CD14-positive monocyte (primary cell): ENCODE measurements at regions not wholly inside any gene's neighbourhood (a gene's known extent, or its start where the extent isn't known, plus 50 kb on each side); places are given as distances from the start of the nearest gene placed in this dataset.
"Not testable (repeated sequence)": the region's sequence is repeated elsewhere in the genome, so short reads cannot be mapped to it uniquely, and the experiment has no call there.

Experiments
- DNase-seq, 3 donors: peaks; one replicate each; pipeline ENCODE4 v3.0.0-alpha.2; 2011 to 2022
- H2AFZ ChIP-seq: 2 replicates; pipeline ENCODE4 v1.6.0; 2012; ENCODE audit warnings: mild to moderate bottlenecking, low read depth, low read length, inconsistent platforms; ENCODE audit not compliant: insufficient read depth, poor library complexity, severe bottlenecking
- H3K27ac ChIP-seq, 2 donors: 1 replicate in 1 of 2; 2 replicates in 1 of 2; pipeline ENCODE4 v1.5.1; 2012 to 2013; ENCODE audit warnings: low read length in 2 of 2, control low read depth in 1 of 2, inconsistent platforms in 1 of 2, low read depth in 1 of 2, mild to moderate bottlenecking in 1 of 2
- H3K27me3 ChIP-seq, 2 donors: one replicate each; pipeline versions ENCODE4 v1.6.0 to v1.6.1; 2011 to 2013; ENCODE audit warnings: low read length in 2 of 2; ENCODE audit not compliant: control insufficient read depth in 2 of 2, insufficient read depth in 2 of 2
- H3K36me3 ChIP-seq, 2 donors: replicated peaks in 1 of 2; 1 replicate in 1 of 2; 2 replicates in 1 of 2; pipeline versions ENCODE4 v1.5.1 to v1.6.1; 2012 to 2013; ENCODE audit warnings: low read length in 2 of 2, control low read depth in 1 of 2, inconsistent platforms in 1 of 2, mild to moderate bottlenecking in 1 of 2; ENCODE audit not compliant: insufficient read depth in 2 of 2, control insufficient read depth in 1 of 2
- H3K4me1 ChIP-seq, 2 donors: 1 replicate in 1 of 2; 2 replicates in 1 of 2; pipeline versions ENCODE4 v1.5.1 to v1.6.1; 2012 to 2013; ENCODE audit warnings: low read length in 2 of 2, control low read depth in 1 of 2, inconsistent platforms in 1 of 2, mild to moderate bottlenecking in 1 of 2, moderate library complexity in 1 of 2; ENCODE audit not compliant: insufficient read depth in 2 of 2, control insufficient read depth in 1 of 2
- H3K4me2 ChIP-seq: replicated peaks from 2 replicates; pipeline ENCODE3; 2012; ENCODE audit warnings: low read length, moderate library complexity, mild to moderate bottlenecking; ENCODE audit not compliant: poor library complexity, severe bottlenecking; ENCODE audit errors: extremely low read depth
- H3K4me3 ChIP-seq, 3 experiments: fragments of 200-600 bp in 1 of 3; sonication (generic) in 1 of 3; replicated peaks in 1 of 3; 1 replicate in 2 of 3; 2 replicates in 1 of 3; pipeline ENCODE4 v1.5.1; 2011 to 2013; ENCODE audit warnings: low read length in 3 of 3, mild to moderate bottlenecking in 3 of 3, control low read depth in 2 of 3, low read depth in 2 of 3, inconsistent platforms in 1 of 3, moderate library complexity in 1 of 3
- H3K79me2 ChIP-seq: 2 replicates; pipeline ENCODE4 v1.6.0; 2012; ENCODE audit warnings: mild to moderate bottlenecking, control low read depth, inconsistent platforms, low read length, moderate library complexity; ENCODE audit not compliant: insufficient read depth
- H3K9ac ChIP-seq: 2 replicates; pipeline ENCODE4 v1.6.0; 2017; ENCODE audit warnings: low read length, mild to moderate bottlenecking; ENCODE audit not compliant: insufficient read depth, poor library complexity, severe bottlenecking
- H3K9me3 ChIP-seq, 2 donors: replicated peaks in 1 of 2; 1 replicate in 1 of 2; 2 replicates in 1 of 2; pipeline versions ENCODE4 v1.5.1 to v1.6.1; 2012 to 2013; ENCODE audit warnings: low read length in 2 of 2, control low read depth in 1 of 2; ENCODE audit not compliant: control insufficient read depth in 1 of 2, insufficient read depth in 1 of 2
- H4K20me1 ChIP-seq: 2 replicates; pipeline ENCODE4 v1.6.0; 2012; ENCODE audit warnings: mild to moderate bottlenecking, low read length, control low read depth, moderate library complexity; ENCODE audit not compliant: insufficient read depth
- H3K27ac Mint-ChIP-seq, 7 donors: one replicate each; pipeline ENCODE4 v1.8.0; 2020; ENCODE audit warnings: mild to moderate bottlenecking in 7 of 7, mixed read lengths in 7 of 7, moderate library complexity in 6 of 7, inconsistent platforms in 2 of 7
- H3K27me3 Mint-ChIP-seq, 3 donors: one replicate each; pipeline ENCODE4 v1.8.0; 2021 to 2022; ENCODE audit warnings: low read depth in 3 of 3, mild to moderate bottlenecking in 3 of 3, mixed read lengths in 3 of 3, moderate library complexity in 3 of 3, inconsistent platforms in 1 of 3
- H3K36me3 Mint-ChIP-seq, 2 donors: one replicate each; pipeline ENCODE4 v1.8.0; 2020; ENCODE audit warnings: mixed read lengths in 2 of 2, inconsistent platforms in 1 of 2, mild to moderate bottlenecking in 1 of 2
- H3K4me1 Mint-ChIP-seq: one replicate; pipeline ENCODE4 v1.8.0; 2020; ENCODE audit warnings: mild to moderate bottlenecking, mixed read lengths
- H3K4me3 Mint-ChIP-seq, 2 donors: one replicate each; pipeline ENCODE4 v1.8.0; 2020; ENCODE audit warnings: mild to moderate bottlenecking in 2 of 2, mixed read lengths in 2 of 2, moderate library complexity in 1 of 2
- H3K9me3 Mint-ChIP-seq, 7 donors: one replicate each; pipeline ENCODE4 v1.8.0; 2020 to 2022; ENCODE audit warnings: mixed read lengths in 7 of 7, mild to moderate bottlenecking in 6 of 7, moderate library complexity in 6 of 7, inconsistent platforms in 2 of 7
- CTCF ChIP-seq: fragments of 200-600 bp; IDR thresholded peaks from one replicate; pipeline ENCODE4 v1.8.0; 2022; ENCODE audit warnings: antibody characterized with exemption, mild to moderate bottlenecking
- WGBS: methylation state at CpG from one replicate; pipeline ENCODE4 v1.1.5; 2013; ENCODE audit warnings: missing lambda C conversion rate; ENCODE audit not compliant: insufficient coverage; 5-methylcytosine and 5-hydroxymethylcytosine counted together
- intact Hi-C, 2 donors: fragments of 100-400 bp; cut with micrococcal nuclease; formaldehyde crosslinking; loops; one replicate each; pipeline versions ENCODE4 v1.15.0 to v1.15.1; 2023

- WGBS, result no CpG with 5 or more reads among the region's 4 CpGs
- H3K4me2 ChIP-seq, result no peak overlapping the region
- intact Hi-C loops, result no loop called here
- H2AFZ ChIP-seq, result no peak overlapping the region
- peaks cover 0 to 3% (median 2%) of the 10 kb centered on the region in 7 donors for H3K9me3 Mint-ChIP-seq
- DNase-seq, result no peak
- no peaks in the 10 kb centered on the region for H3K36me3 ChIP-seq
- no peaks in the 10 kb centered on the region for H3K36me3 Mint-ChIP-seq
- H3K27me3 ChIP-seq, result no peaks in the 10 kb centered on the region
- H3K9ac ChIP-seq, result no peak overlapping the region
- no peaks in the 10 kb centered on the region for H3K4me1 ChIP-seq
- H3K27ac ChIP-seq, result no peak overlapping the region
- no peak overlapping the region for H3K27ac Mint-ChIP-seq
- H3K4me3 Mint-ChIP-seq, result no peak overlapping the region
- no peak overlapping the region for H3K4me3 ChIP-seq
- no peaks in the 10 kb centered on the region for H3K27me3 Mint-ChIP-seq
- no peaks in the 10 kb centered on the region for H3K4me1 Mint-ChIP-seq
- no peaks in the 10 kb centered on the region for H4K20me1 ChIP-seq
- no peaks in the 10 kb centered on the region for H3K79me2 ChIP-seq
- no peak for TF ChIP-seq CTCF
- no peaks in the 10 kb centered on the region for H3K9me3 ChIP-seq
Observed at GRCh38 chr21:20469361-20469760, 528.8 kb upstream of the NCAM2 start.

- H3K9me3 ChIP-seq, result peaks cover 0 to 3% of the 10 kb centered on the region in 2 donors
- no peaks in the 10 kb centered on the region for H3K4me1 Mint-ChIP-seq
- H3K27me3 ChIP-seq, result no peaks in the 10 kb centered on the region
- H3K4me1 ChIP-seq, result no peaks in the 10 kb centered on the region
- no peak overlapping the region for H3K4me3 ChIP-seq
- H3K9me3 Mint-ChIP-seq, result peaks cover 0 to 7% (median 4%) of the 10 kb centered on the region in 7 donors
- intact Hi-C loops, result no loop called here
- no peak overlapping the region for H3K9ac ChIP-seq
- no peak for TF ChIP-seq CTCF
- H4K20me1 ChIP-seq, result no peaks in the 10 kb centered on the region
- H3K36me3 Mint-ChIP-seq, result no peaks in the 10 kb centered on the region
- no peaks in the 10 kb centered on the region for H3K36me3 ChIP-seq
- no peak overlapping the region for H3K4me3 Mint-ChIP-seq
- H3K27ac Mint-ChIP-seq, result no peak overlapping the region
- H2AFZ ChIP-seq, result no peak overlapping the region
- DNase-seq, result no peak
- H3K79me2 ChIP-seq, result no peaks in the 10 kb centered on the region
- no peak overlapping the region for H3K27ac ChIP-seq
- no peak overlapping the region for H3K4me2 ChIP-seq
- no peaks in the 10 kb centered on the region for H3K27me3 Mint-ChIP-seq
Observed at GRCh38 chr21:20486303-20486702, 511.9 kb upstream of the NCAM2 start.

GRCh38 chr21:20502915-20503314 lies 495.3 kb upstream of the NCAM2 start:
- H4K20me1 ChIP-seq, DNase-seq, H3K4me1 ChIP-seq, H3K79me2 ChIP-seq, H3K4me3 Mint-ChIP-seq, H3K4me3 ChIP-seq, H2AFZ ChIP-seq, H3K4me2 ChIP-seq, H3K9ac ChIP-seq, H3K4me1 Mint-ChIP-seq, H3K36me3 Mint-ChIP-seq, H3K27me3 Mint-ChIP-seq, H3K27me3 ChIP-seq, H3K27ac ChIP-seq, H3K27ac Mint-ChIP-seq, H3K36me3 ChIP-seq, intact Hi-C loops: not testable (repeated sequence)
- peaks cover 29 to 44% of the 10 kb centered on the region in 2 donors for H3K9me3 ChIP-seq
- 100% methylated on average over 1 of the region's 3 CpGs for WGBS
- H3K9me3 Mint-ChIP-seq, result peaks cover 34 to 60% (median 41%) of the 10 kb centered on the region in 7 donors
